ENCODE measurements at regions not wholly inside any gene's neighbourhood (a gene's known extent, or its start where the extent isn't known, plus 50 kb on each side); places are given as distances from the start of the nearest gene placed in this dataset.

GRCh38 chr21:36210779-36211659 lies 54.4 kb downstream of the DOP1B start:
- H3K4me1 ChIP-seq (ENCODE audit: insufficient read depth, low read length, poor library complexity, severe bottlenecking): no peaks in the 10 kb centered on the region
- H4K20me1 ChIP-seq (ENCODE audit: insufficient read depth, low read length, poor library complexity, severe bottlenecking): no peaks in the 10 kb centered on the region
- H3K4me2 ChIP-seq (ENCODE audit: low read depth, low read length, poor library complexity, severe bottlenecking): no peak overlapping the region
- no peaks in the 10 kb centered on the region for H3K9me3 ChIP-seq (ENCODE audit: insufficient read depth, low read depth, low read length)
- H3K27me3 ChIP-seq (ENCODE audit: insufficient read depth, low read length, poor library complexity, severe bottlenecking): no peaks in the 10 kb centered on the region
- H3K9ac ChIP-seq (ENCODE audit: low read depth, low read length, poor library complexity, severe bottlenecking): no peak overlapping the region
- H3K79me2 ChIP-seq (ENCODE audit: insufficient read depth, low read length): no peaks in the 10 kb centered on the region
- peaks cover 8% of the 10 kb centered on the region; the same call in 1 of the 2 replicates for H3K36me3 ChIP-seq (ENCODE audit: insufficient read depth, low read length)
- no peak overlapping the region for H3K4me3 ChIP-seq (ENCODE audit: low read length, poor library complexity, severe bottlenecking)
- H2AFZ ChIP-seq (ENCODE audit: low read length): no peak overlapping the region
- TF ChIP-seq EZH2phosphoT487 (IDR thresholded peaks at IDR 0.05; ENCODE audit: borderline replicate concordance) (no peak), CTCF (conservative IDR thresholded peaks at IDR 0.05; ENCODE audit: low read length) (no peak)
- H3F3A ChIP-seq (ENCODE audit: low read depth): no peaks in the 10 kb centered on the region
- H3K9me2 ChIP-seq (replicated peaks; ENCODE audit: low read depth, low read length): no peaks in the 10 kb centered on the region

- H3K4me3 ChIP-seq (ENCODE audit: low read length, poor library complexity, severe bottlenecking): no peak overlapping the region
- H3K36me3 ChIP-seq (ENCODE audit: insufficient read depth, low read length): peaks cover 8% of the 10 kb centered on the region; the same call in 1 of the 2 replicates
- H3F3A ChIP-seq (ENCODE audit: low read depth): no peaks in the 10 kb centered on the region
- H3K9me2 ChIP-seq (replicated peaks; ENCODE audit: low read depth, low read length): no peaks in the 10 kb centered on the region
- no peak overlapping the region for H3K9ac ChIP-seq (ENCODE audit: low read depth, low read length, poor library complexity, severe bottlenecking)
- no peaks in the 10 kb centered on the region for H3K27me3 ChIP-seq (ENCODE audit: insufficient read depth, low read length, poor library complexity, severe bottlenecking)
- no peaks in the 10 kb centered on the region for H3K4me1 ChIP-seq (ENCODE audit: insufficient read depth, low read length, poor library complexity, severe bottlenecking)
- no peaks in the 10 kb centered on the region for H3K79me2 ChIP-seq (ENCODE audit: insufficient read depth, low read length)
- no peak overlapping the region for H2AFZ ChIP-seq (ENCODE audit: low read length)
- H4K20me1 ChIP-seq (ENCODE audit: insufficient read depth, low read length, poor library complexity, severe bottlenecking): no peaks in the 10 kb centered on the region
- TF ChIP-seq CTCF (conservative IDR thresholded peaks at IDR 0.05; ENCODE audit: low read length): no peak
- no peak for TF ChIP-seq EZH2phosphoT487 (IDR thresholded peaks at IDR 0.05; ENCODE audit: borderline replicate concordance)
- no peaks in the 10 kb centered on the region for H3K9me3 ChIP-seq (ENCODE audit: insufficient read depth, low read depth, low read length)
- H3K4me2 ChIP-seq (ENCODE audit: low read depth, low read length, poor library complexity, severe bottlenecking): no peak overlapping the region
These were observed 55.3 kb downstream of the DOP1B start for GRCh38 chr21:36211660-36212512.

- Histone ChIP-seq H3K27me3 (ENCODE audit: insufficient read depth, low read length, poor library complexity, severe bottlenecking) (no peaks in the 10 kb centered on the region), H2AFZ (ENCODE audit: low read length) (no peak overlapping the region), H3K79me2 (ENCODE audit: insufficient read depth, low read length) (no peaks in the 10 kb centered on the region), H3K4me2 (ENCODE audit: low read depth, low read length, poor library complexity, severe bottlenecking) (no peak overlapping the region), H3K9ac (ENCODE audit: low read depth, low read length, poor library complexity, severe bottlenecking) (no peak overlapping the region), H3K9me3 (ENCODE audit: insufficient read depth, low read depth, low read length) (no peaks in the 10 kb centered on the region), H3K4me3 (ENCODE audit: low read length, poor library complexity, severe bottlenecking) (no peak overlapping the region), H4K20me1 (ENCODE audit: insufficient read depth, low read length, poor library complexity, severe bottlenecking) (no peaks in the 10 kb centered on the region), H3K9me2 (replicated peaks; ENCODE audit: low read depth, low read length) (no peaks in the 10 kb centered on the region), H3F3A (ENCODE audit: low read depth) (no peaks in the 10 kb centered on the region), H3K36me3 (ENCODE audit: insufficient read depth, low read length) (peaks cover 8% of the 10 kb centered on the region; the same call in 1 of the 2 replicates), H3K4me1 (ENCODE audit: insufficient read depth, low read length, poor library complexity, severe bottlenecking) (no peaks in the 10 kb centered on the region)
- no peak for TF ChIP-seq CTCF (conservative IDR thresholded peaks at IDR 0.05; ENCODE audit: low read length)
- TF ChIP-seq EZH2phosphoT487 (IDR thresholded peaks at IDR 0.05; ENCODE audit: borderline replicate concordance): no peak
These were observed 55.8 kb downstream of the DOP1B start for GRCh38 chr21:36212513-36212780.
